HG02943 (cell line): ENCODE measurements at regions not wholly inside any gene's neighbourhood (a gene's known extent, or its start where the extent isn't known, plus 50 kb on each side); places are given as distances from the start of the nearest gene placed in this dataset.

Source experiments
- ATAC-seq: cut with Tn5 transposase; IDR thresholded peaks from one replicate; pipeline ENCODE4 v1.9.1; 2021; ENCODE audit warnings: mild to moderate bottlenecking, low read depth, moderate library complexity; ENCODE audit not compliant: unreplicated experiment

DNA sequence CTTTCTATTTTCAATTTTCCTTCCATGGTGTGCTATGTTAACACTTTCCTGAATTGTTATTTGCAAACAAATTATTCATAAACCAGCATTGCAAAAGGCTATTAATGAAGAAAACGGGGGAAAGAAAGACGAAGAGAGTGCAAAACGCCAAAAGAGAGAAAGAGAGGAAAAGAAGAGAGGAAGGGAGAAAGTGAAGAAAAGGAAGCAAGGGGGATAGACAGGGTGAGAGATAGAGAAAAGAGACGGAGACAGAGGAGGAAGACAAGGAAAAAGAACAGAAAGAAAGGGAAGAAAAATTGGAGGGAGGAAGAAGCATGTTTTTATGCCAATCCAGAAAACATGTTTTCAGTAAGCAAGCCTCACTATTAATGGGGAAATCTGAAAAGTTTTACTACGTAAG is 310.6 kb downstream of the TFEC start:
- no peak for ATAC-seq

DNA sequence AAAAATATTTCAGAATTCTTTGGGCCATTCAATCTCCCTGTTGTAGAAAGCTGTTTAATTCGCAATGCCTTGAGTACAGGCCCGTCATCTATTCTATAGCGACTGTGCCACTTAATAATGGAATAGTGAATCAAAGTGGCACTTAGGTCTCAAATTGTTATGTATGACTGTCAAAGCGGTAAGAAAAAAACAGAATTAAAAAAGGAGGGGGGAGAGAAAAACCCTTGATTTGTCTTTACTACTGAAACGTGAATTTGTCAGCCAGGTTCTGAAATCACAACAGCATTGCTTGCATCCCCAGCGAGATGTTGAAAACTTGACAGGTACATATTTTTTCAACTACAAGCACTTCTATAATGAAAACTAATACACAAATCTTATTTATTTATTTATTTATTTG is 320.9 kb downstream of the TFEC start:
- no peak for ATAC-seq

DNA sequence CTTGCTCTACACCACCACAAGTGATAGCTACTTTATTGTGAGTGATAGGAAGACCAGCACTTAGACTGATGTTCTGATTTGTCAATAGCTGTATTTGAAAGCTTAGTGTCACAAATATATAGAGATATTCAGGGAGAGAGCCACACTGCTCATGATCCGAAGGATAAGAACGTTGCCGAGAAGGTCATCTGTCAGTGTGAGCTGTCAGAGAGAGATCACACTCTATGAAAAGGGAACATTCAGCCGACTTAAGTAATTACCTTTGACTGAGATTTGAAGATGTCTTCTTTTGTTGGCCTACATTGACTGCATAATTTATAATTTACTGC is 322.6 kb downstream of the TFEC start:
- ATAC-seq, result no peak

DNA sequence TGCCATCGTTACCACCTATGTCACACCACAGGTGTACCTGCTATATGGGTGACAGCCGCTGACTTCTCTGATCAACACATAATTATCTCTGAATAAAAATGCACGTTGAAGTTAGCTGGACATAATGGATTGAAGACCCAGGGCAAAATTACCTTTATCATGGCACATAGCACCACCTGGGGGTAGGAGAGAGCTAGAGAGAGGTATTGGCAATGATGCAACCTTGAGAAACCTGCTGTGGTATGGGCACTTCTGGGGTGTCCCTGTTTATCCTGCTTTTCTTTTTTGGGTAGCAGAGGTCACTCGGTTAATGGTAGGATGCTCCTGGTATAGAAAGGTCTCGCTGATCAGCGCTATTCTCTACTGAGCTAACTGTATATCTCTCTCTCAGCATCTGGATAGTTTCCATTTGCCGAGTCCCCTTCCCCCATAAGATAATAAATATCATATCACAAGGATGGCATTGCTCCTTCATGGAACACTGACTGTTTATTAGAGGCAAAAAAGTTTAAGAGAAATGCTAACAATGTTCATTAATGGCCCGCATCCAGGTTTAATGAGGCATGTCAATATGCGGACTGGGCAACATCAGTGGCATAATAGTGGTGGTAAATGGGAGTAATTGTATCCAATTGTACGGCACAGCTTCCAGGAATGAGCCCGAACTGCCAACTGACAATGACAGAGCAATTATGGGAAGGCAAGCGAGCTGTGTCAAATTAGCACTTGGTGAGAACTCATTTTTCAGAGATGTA is 323.1 kb downstream of the TFEC start:
- ATAC-seq, result no peak

DNA sequence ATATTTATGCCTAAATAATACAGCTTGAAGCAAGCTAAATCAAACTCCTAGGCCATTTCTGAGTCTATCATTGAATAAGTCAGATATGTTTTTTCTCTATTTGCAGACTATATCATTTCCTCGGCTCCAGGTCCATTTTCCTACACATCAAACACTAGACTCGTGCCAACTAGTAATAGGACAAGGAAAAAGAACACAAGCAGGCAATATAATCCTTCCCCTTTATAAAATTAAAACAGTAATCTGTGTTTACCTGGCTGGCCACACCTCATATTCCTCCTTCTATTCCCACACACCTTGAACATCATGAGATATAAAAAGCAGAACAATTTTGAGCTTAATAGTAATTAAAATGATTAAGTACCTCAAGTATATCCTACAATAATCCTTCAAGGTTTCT is 325.7 kb downstream of the TFEC start:
- no peak for ATAC-seq

DNA sequence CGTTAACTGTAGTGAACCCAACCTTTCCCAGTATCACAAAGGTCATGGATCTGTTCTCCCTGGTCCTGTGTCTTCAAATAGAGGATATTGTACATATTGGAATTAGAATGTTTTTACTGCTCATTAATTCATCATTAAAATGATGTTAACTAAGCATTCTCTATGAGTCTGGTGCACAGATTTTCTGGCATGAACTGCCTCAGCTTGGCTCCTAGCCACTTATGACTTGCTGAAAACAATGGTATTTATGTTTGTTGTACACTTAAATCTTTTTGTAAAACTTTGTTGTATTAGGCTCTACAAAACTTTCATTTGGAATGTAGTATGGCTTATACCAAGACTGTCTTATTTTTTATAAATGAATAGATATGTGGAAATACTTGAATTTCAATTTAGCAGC is 329.4 kb downstream of the TFEC start:
- ATAC-seq, result no peak

DNA sequence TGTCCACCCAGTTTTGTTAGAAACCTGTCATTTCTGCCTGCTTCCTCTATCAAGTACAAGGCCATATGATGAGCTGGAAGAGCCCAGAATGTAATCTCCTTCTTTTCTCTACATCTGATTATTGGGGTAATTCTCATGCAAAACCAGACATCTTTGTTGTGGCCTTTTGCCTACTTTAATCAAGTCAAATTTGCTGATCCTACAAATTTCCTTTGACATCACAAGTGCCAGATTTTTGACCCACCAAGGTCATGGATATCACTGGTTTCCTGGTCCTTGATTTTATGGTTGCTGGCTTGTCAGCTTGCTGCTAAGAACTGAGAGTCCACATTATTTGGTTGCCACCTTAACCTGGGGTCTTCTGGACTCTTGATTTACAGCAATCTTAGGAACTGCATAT is 336.1 kb downstream of the TFEC start:
- ATAC-seq, result no peak

DNA sequence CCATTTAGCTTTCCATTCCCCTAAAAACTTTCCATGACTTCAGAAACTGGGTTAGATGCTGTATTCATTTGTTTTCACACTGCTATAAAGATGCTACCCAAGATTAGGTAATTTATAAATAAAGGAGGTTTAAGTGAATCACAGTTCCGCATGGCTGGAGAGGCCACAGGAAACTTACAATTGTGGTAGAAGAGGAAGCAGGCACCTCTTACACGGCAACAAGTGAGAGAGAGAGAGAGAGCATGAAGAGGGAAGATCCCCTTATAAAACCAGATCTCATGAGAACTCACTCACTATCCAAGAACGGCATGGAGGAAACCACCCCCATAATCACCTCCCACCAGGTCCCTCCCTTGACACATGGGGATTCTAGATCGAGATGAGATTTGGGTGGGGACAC is 336.8 kb downstream of the TFEC start:
- ATAC-seq, result no peak

GRCh38 chr7:115689941-115690340 is 340.6 kb downstream of the TFEC start:
- ATAC-seq, result no peak

DNA sequence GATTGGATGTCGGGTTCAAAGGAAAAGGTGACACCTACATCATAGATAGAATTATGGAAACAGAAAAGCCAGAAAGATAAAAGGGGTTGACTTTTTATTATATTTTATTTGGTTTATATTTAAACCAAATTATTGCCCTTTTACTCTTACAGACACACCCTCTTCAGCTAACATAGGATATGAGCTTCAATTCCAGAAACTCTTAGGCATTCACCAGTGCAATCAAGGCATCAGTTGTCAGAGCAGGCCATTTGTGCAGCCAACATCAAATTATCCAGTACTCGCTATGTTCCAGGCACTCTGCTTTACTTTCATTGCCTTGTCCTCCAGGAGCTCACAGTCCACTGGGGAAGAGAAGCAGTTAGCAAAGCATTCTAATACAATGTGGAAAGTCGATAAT is 347.5 kb downstream of the TFEC start:
- no peak for ATAC-seq

- no peak for ATAC-seq
Observed at GRCh38 chr7:115682507-115682906, 348.1 kb downstream of the TFEC start.

DNA sequence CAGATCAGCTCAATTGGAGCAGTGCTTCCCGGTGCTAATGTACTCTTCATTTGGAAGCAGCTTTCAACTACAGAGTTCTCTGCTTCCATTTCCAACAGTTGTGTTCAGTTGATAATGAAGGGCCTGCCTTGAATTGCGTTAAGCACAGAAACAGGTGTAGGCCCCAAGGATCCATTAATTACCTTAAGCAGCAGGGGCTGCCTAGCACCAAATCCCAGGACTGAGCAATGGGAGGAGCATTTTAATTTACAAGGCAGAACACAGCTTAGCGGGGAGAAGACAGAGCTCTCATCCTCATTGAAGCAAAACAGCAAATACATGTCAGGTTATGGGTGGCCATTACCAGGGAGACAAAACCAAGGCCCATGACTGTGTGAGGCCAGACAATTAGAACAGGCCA is 349.6 kb downstream of the TFEC start:
- no peak for ATAC-seq

- ATAC-seq, result no peak
Observed at GRCh38 chr7:115679976-115680375, 350.6 kb downstream of the TFEC start.

GRCh38 chr7:115679423-115679822 is 351.1 kb downstream of the TFEC start:
- ATAC-seq, result no peak

DNA sequence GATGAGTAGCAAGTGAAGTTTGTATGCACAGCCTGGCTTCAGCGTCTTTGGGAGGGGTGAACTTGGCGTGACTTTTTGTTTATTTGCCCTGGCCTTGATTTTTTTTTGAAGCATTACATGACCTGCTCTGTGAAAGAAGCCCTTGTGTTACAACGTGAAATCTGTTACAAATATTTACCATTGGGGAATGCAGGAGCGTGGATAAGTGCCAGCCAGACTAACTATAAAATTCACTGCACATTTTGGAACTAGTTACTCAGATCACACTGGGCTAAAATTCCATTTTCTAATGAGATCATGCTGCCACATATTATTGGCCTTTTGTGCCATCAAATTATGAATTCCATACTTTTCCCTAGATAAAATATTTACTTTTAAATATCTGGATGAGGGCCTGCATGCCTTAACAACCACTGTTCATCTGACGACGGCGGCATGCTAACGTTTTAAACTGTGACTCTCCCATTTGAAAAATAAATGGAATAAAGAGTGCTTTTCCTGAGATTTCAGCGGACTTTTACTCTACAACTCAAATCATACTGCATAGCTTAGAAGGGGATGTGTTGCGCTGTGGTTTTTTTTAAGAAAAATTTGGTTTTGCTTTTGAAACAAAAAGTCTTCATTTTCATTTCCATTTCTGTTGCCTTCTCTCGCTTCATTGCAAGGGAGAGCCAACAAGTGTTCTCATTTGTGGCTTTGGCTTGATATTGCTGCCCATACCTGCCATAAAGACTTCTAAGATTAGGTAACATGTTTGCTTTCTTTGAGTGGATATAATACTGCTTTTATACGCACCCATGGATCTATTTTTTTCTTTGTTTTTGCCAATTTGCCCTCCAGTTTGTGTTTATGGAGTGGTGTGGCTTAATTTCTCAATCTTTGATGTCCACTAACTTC is 352.2 kb downstream of the TFEC start:
- no peak for ATAC-seq

GRCh38 chr7:115676707-115677106 is 353.9 kb downstream of the TFEC start:
- ATAC-seq, result no peak

GRCh38 chr7:115676080-115676479 is 354.5 kb downstream of the TFEC start:
- ATAC-seq, result no peak

DNA sequence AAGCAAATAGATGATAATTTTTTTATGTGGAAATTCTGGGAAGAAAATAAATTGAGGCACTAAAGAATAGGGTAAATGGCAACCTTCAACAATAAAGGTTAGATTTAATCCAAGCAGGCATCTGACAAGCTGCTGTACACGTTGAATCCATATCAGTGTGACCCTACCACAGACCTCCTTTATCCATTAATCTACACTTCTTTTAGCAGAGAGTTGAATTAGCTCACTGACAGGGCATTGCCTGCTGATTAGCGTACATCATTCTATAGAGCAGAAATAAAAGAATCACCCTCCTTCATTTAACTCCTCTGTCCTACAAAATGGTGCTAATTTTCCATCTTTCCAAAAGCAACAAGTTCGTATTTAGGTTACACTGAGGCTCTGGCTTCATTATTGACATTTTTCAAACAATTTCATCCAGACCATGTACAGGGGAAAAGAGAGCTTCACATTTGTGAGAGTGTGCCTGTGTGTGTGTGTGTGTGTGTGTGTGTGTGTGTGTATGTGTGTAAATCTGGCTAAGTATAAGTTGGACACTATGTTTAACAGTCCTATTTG is 356.0 kb downstream of the TFEC start:
- no peak for ATAC-seq

GRCh38 chr7:115672024-115672423 is 358.5 kb downstream of the TFEC start:
- no peak for ATAC-seq

DNA sequence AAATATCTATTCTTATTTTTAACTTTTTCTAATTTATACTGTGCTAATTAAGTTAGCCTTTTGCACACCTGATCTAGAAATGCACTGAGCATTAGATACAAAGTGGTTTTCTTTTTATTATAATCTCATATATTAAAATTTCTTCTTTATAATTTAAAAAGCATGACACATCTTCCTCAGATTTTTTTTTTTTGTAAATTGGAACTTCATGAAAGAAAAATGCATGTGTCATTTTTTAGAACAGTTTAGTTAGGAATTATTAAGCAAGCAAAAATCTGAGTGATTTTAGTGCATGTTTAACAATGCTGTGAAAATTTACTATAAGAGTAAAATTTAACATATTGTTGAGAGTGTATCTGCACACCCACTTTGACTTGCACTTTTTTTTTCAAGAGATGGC is 367.9 kb downstream of the TFEC start:
- no peak for ATAC-seq

GRCh38 chr7:115662120-115662519 is 368.4 kb downstream of the TFEC start:
- ATAC-seq, result no peak

DNA sequence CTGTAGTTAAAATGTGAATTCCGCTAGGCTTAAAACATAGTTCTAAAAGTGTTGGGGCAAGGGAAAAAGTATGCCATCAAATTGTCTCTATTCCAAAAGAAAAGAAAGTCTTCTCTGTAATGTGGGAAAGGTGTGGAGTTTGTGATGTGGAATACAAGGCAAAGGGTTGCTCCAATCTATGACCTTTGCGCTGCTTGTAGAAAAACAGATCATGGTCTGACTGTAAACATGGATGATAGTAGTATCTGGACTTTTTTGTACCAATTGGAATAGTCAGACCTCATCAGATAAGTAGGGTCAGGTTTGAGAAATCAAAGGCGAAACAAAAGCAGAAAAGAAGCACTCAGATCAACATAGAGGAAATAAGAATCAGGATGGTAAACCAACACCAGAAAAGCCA is 372.3 kb downstream of the TFEC start:
- no peak for ATAC-seq
